Prostate gland (tissue), 2 donors: ENCODE measurements at regions not wholly inside any gene's neighbourhood (a gene's known extent, or its start where the extent isn't known, plus 50 kb on each side); places are given as distances from the start of the nearest gene placed in this dataset.

Experiments used
- DNase-seq: peaks from one replicate; pipeline ENCODE4 v3.0.0-alpha.2; 2019; ENCODE audit warnings: low spot score
- H3K27ac ChIP-seq, 2 donors: fragments of 200-600 bp; sonication (generic); 2 replicates each; pipeline ENCODE4 v1.5.1; 2017 to 2019
- H3K27me3 ChIP-seq: fragments of 200-600 bp; sonication (generic); replicated peaks from 2 replicates; pipeline ENCODE4 v1.5.1; 2019; ENCODE audit not compliant: insufficient read depth
- H3K36me3 ChIP-seq, 2 donors: fragments of 200-600 bp; sonication (generic); 1 replicate in 1 of 2; 2 replicates in 1 of 2; pipeline versions ENCODE4 v1.5.1 to v1.8.1; 2017 to 2019
- H3K4me1 ChIP-seq: fragments of 200-600 bp; sonication (generic); replicated peaks from 2 replicates; pipeline ENCODE4 v1.5.1; 2019
- H3K4me3 ChIP-seq, 2 donors: fragments of 200-600 bp; sonication (generic); 2 replicates each; pipeline ENCODE4 v1.5.1; 2017 to 2019
- H3K9me3 ChIP-seq: fragments of 200-600 bp; sonication (generic); 2 replicates; pipeline ENCODE4 v1.5.1; 2017
- CTCF ChIP-seq, 4 experiments: fragments of 200-600 bp in 2 of 4; fragments of 450-650 bp in 2 of 4; sonication (generic) in 2 of 4; IDR thresholded peaks; 1 replicate in 3 of 4; 2 replicates in 1 of 4; pipeline ENCODE4 v1.5.1; 2016 to 2019; ENCODE audit warnings: antibody characterized with exemption in 4 of 4, mild to moderate bottlenecking in 2 of 4, moderate library complexity in 2 of 4
- POLR2A ChIP-seq: fragments of 450-650 bp; IDR thresholded peaks from one replicate; pipeline ENCODE4 v1.6.1; 2016; ENCODE audit warnings: antibody characterized with exemption, mild to moderate bottlenecking
- POLR2AphosphoS5 ChIP-seq: sonication (generic); formaldehyde crosslinking; IDR thresholded peaks from one replicate; pipeline ENCODE4 v1.6.1; 2017; ENCODE audit warnings: antibody characterized with exemption
- WGBS: methylation state at CpG from one replicate; pipeline ENCODE4 v1.1.5; 2018; 5-methylcytosine and 5-hydroxymethylcytosine counted together
- intact Hi-C: fragments of 100-400 bp; cut with DNase I; formaldehyde crosslinking; loops from one replicate; pipeline ENCODE4 v1.14.2; 2022

GRCh38 chr15:93372865-93373223 lies 283.8 kb upstream of the RGMA start:
- no peaks in the 10 kb centered on the region for H3K36me3 ChIP-seq
- H3K9me3 ChIP-seq = no peaks in the 10 kb centered on the region
- no peak for TF ChIP-seq CTCF (IDR thresholded peaks at IDR 0.05)
- TF ChIP-seq POLR2AphosphoS5 = no peak
- TF ChIP-seq POLR2A = no peak
- WGBS = 63% methylated on average over 9 of the region's 9 CpGs
- H3K27me3 ChIP-seq = no peaks in the 10 kb centered on the region
- DNase-seq = no peak
- intact Hi-C loops = no loop called here
- no peak overlapping the region for H3K4me3 ChIP-seq
- no peaks in the 10 kb centered on the region for H3K4me1 ChIP-seq
- H3K27ac ChIP-seq = no peak overlapping the region

- Histone ChIP-seq H3K27ac (no peak overlapping the region), H3K27me3 (no peaks in the 10 kb centered on the region), H3K4me1 (no peaks in the 10 kb centered on the region), H3K4me3 (no peak overlapping the region), H3K9me3 (no peaks in the 10 kb centered on the region), H3K36me3 (no peaks in the 10 kb centered on the region)
- no peak for DNase-seq
- TF ChIP-seq POLR2A (no peak), POLR2AphosphoS5 (no peak), CTCF (IDR thresholded peaks at IDR 0.05) (no peak)
- intact Hi-C loops = no loop called here
- WGBS = 52% methylated on average over 11 of the region's 11 CpGs
Measured at GRCh38 chr15:93372208-93372864, 283.3 kb upstream of the RGMA start.

GRCh38 chr15:93366387-93367100 lies 277.5 kb upstream of the RGMA start:
- Histone ChIP-seq H3K9me3 (no peaks in the 10 kb centered on the region), H3K4me1 (no peaks in the 10 kb centered on the region), H3K36me3 (no peaks in the 10 kb centered on the region), H3K4me3 (no peak overlapping the region), H3K27me3 (no peaks in the 10 kb centered on the region), H3K27ac (no peak overlapping the region)
- WGBS = 71% methylated on average over 5 of the region's 5 CpGs
- TF ChIP-seq POLR2AphosphoS5 (no peak), POLR2A (no peak), CTCF (IDR thresholded peaks at IDR 0.05) (no peak)
- intact Hi-C loops = no loop called here
- DNase-seq = no peak

GRCh38 chr15:93362821-93363220 lies 273.8 kb upstream of the RGMA start:
- no peaks in the 10 kb centered on the region for H3K4me1 ChIP-seq
- H3K9me3 ChIP-seq = no peaks in the 10 kb centered on the region
- no peak overlapping the region for H3K4me3 ChIP-seq
- no peaks in the 10 kb centered on the region for H3K27me3 ChIP-seq
- H3K27ac ChIP-seq = no peak overlapping the region
- WGBS = 81% methylated on average over 8 of the region's 8 CpGs
- intact Hi-C loops = no loop called here
- TF ChIP-seq CTCF (IDR thresholded peaks at IDR 0.05) (no peak), POLR2A (no peak), POLR2AphosphoS5 (no peak)
- no peaks in the 10 kb centered on the region for H3K36me3 ChIP-seq
- no peak for DNase-seq

GRCh38 chr15:93362203-93362602 lies 273.2 kb upstream of the RGMA start:
- no peaks in the 10 kb centered on the region for H3K9me3 ChIP-seq
- H3K4me3 ChIP-seq = no peak overlapping the region
- no peak for TF ChIP-seq POLR2A
- no peak for TF ChIP-seq POLR2AphosphoS5
- TF ChIP-seq CTCF (IDR thresholded peaks at IDR 0.05) = no peak
- no peaks in the 10 kb centered on the region for H3K27me3 ChIP-seq
- H3K4me1 ChIP-seq = no peaks in the 10 kb centered on the region
- intact Hi-C loops = no loop called here
- no peak for DNase-seq
- whole genome bisulfite sequencing = 34% methylated on average over 3 of the region's 3 CpGs
- H3K27ac ChIP-seq = no peak overlapping the region
- no peaks in the 10 kb centered on the region for H3K36me3 ChIP-seq
